Mesenchymal stem cell (in vitro differentiated cells and primary cell): ENCODE measurements at regions not wholly inside any gene's neighbourhood (a gene's known extent, or its start where the extent isn't known, plus 50 kb on each side); places are given as distances from the start of the nearest gene placed in this dataset.

Experiments
- DNase-seq: peaks from one replicate; pipeline ENCODE4 v3.0.0-alpha.2; 2013
- H2AFZ ChIP-seq: one replicate; pipeline ENCODE4 v1.6.1; 2013; ENCODE audit warnings: low read depth, mild to moderate bottlenecking, control low read depth, inconsistent platforms, low read length, moderate library complexity
- H2AK5ac ChIP-seq: 2 replicates; pipeline ENCODE4 v1.6.1; 2013; ENCODE audit warnings: low read length, moderate library complexity, mild to moderate bottlenecking, inconsistent platforms; ENCODE audit not compliant: severe bottlenecking
- H2BK120ac ChIP-seq: one replicate; pipeline ENCODE4 v1.6.1; 2013; ENCODE audit warnings: low read depth, mild to moderate bottlenecking, inconsistent platforms, low read length, moderate library complexity
- H2BK12ac ChIP-seq, 2 experiments: one replicate each; pipeline ENCODE4 v1.6.1; 2013; ENCODE audit warnings: inconsistent platforms in 2 of 2, low read length in 2 of 2, mild to moderate bottlenecking in 2 of 2, moderate library complexity in 2 of 2, control low read depth in 1 of 2
- H2BK15ac ChIP-seq: one replicate; pipeline ENCODE4 v1.6.1; 2013; ENCODE audit warnings: mild to moderate bottlenecking, low read depth, inconsistent platforms; ENCODE audit not compliant: poor library complexity, severe bottlenecking
- H2BK5ac ChIP-seq: 2 replicates; pipeline ENCODE4 v1.6.1; 2013; ENCODE audit warnings: low read depth, mild to moderate bottlenecking, low read length, control low read depth, inconsistent platforms; ENCODE audit not compliant: poor library complexity, severe bottlenecking
- H3K14ac ChIP-seq, 2 experiments: one replicate each; pipeline ENCODE4 v1.6.1; 2013; ENCODE audit warnings: inconsistent platforms in 2 of 2, low read length in 2 of 2, control low read depth in 1 of 2, mild to moderate bottlenecking in 1 of 2, moderate library complexity in 1 of 2
- H3K18ac ChIP-seq, 2 experiments: one replicate each; pipeline ENCODE4 v1.6.1; 2013; ENCODE audit warnings: inconsistent platforms in 2 of 2, low read length in 2 of 2, control low read depth in 1 of 2, low read depth in 1 of 2, mild to moderate bottlenecking in 1 of 2
- H3K23ac ChIP-seq, 2 experiments: one replicate each; pipeline ENCODE4 v1.6.1; 2013; ENCODE audit warnings: inconsistent platforms in 2 of 2, low read length in 2 of 2, mild to moderate bottlenecking in 2 of 2, moderate library complexity in 2 of 2, control low read depth in 1 of 2
- H3K27ac ChIP-seq: 2 replicates; pipeline ENCODE4 v1.5.1; 2013; ENCODE audit warnings: mild to moderate bottlenecking, moderate library complexity, low read length, control low read depth, inconsistent platforms; ENCODE audit not compliant: poor library complexity, severe bottlenecking
- H3K27me3 ChIP-seq, 2 experiments: 2 replicates each; pipeline versions ENCODE4 v1.6.1 to v1.7.0; 2013; ENCODE audit warnings: low read length in 2 of 2, mild to moderate bottlenecking in 2 of 2, moderate library complexity in 2 of 2, control low read depth in 1 of 2, inconsistent platforms in 1 of 2; ENCODE audit not compliant: control insufficient read depth in 1 of 2, insufficient read depth in 1 of 2
- H3K36me3 ChIP-seq, 2 experiments: 2 replicates each; pipeline versions ENCODE4 v1.6.1 to v1.7.0; 2013; ENCODE audit warnings: low read length in 2 of 2, control low read depth in 1 of 2, inconsistent platforms in 1 of 2, low read depth in 1 of 2, mild to moderate bottlenecking in 1 of 2; ENCODE audit not compliant: insufficient read depth in 2 of 2, control insufficient read depth in 1 of 2
- H3K4ac ChIP-seq, 2 experiments: one replicate each; pipeline ENCODE4 v1.6.1; 2013; ENCODE audit warnings: inconsistent platforms in 2 of 2, low read length in 2 of 2, mild to moderate bottlenecking in 2 of 2, moderate library complexity in 2 of 2, control low read depth in 1 of 2, low read depth in 1 of 2
- H3K4me1 ChIP-seq: 2 replicates; pipeline ENCODE4 v1.6.1; 2013; ENCODE audit warnings: low read depth, low read length, control low read depth; ENCODE audit not compliant: control insufficient read depth, insufficient read depth
- H3K4me2 ChIP-seq: 2 replicates; pipeline ENCODE4 v1.6.1; 2013; ENCODE audit warnings: low read length, mild to moderate bottlenecking, inconsistent platforms; ENCODE audit not compliant: poor library complexity, severe bottlenecking
- H3K4me3 ChIP-seq, 2 experiments: 2 replicates each; pipeline versions ENCODE4 v1.5.1 to v1.7.0; 2013; ENCODE audit warnings: low read length in 2 of 2, mild to moderate bottlenecking in 2 of 2, control low read depth in 1 of 2, low read depth in 1 of 2; ENCODE audit not compliant: insufficient read depth in 1 of 2
- H3K79me1 ChIP-seq: replicated peaks from 2 replicates; pipeline ENCODE4 v1.6.1; 2013; ENCODE audit warnings: mild to moderate bottlenecking, control low read depth, low read length, inconsistent platforms; ENCODE audit not compliant: poor library complexity, severe bottlenecking
- H3K9ac ChIP-seq: 2 replicates; pipeline ENCODE4 v1.7.0; 2013; ENCODE audit warnings: mild to moderate bottlenecking, low read length, moderate library complexity
- H3K9me3 ChIP-seq: 2 replicates; pipeline ENCODE4 v1.7.0; 2013; ENCODE audit warnings: mild to moderate bottlenecking, low read length; ENCODE audit not compliant: control insufficient read depth
- H4K8ac ChIP-seq: one replicate; pipeline ENCODE4 v1.6.1; 2013; ENCODE audit warnings: inconsistent platforms, mild to moderate bottlenecking, low read length, moderate library complexity
- H4K91ac ChIP-seq: one replicate; pipeline ENCODE4 v1.6.1; 2013; ENCODE audit warnings: mild to moderate bottlenecking, low read length, inconsistent platforms
- WGBS: methylation state at CpG from one replicate; pipeline ENCODE4 v1.1.7; 2013; ENCODE audit warnings: mixed read lengths; 5-methylcytosine and 5-hydroxymethylcytosine counted together

- H3K4me1 ChIP-seq: peaks cover 1% of the 10 kb centered on the region
- no peaks in the 10 kb centered on the region for H3K36me3 ChIP-seq
- no peak overlapping the region for H3K18ac ChIP-seq
- H3K4me3 ChIP-seq: no peak overlapping the region
- no peak overlapping the region for H3K27ac ChIP-seq
- peaks cover 14% of the 10 kb centered on the region for H3K79me1 ChIP-seq
- H3K9ac ChIP-seq: no peak overlapping the region
- H3K4ac ChIP-seq: no peak overlapping the region
- H4K91ac ChIP-seq: no peak overlapping the region
- H3K23ac ChIP-seq: no peak overlapping the region
- H3K27me3 ChIP-seq: no peaks in the 10 kb centered on the region
- no peak overlapping the region for H2BK15ac ChIP-seq
- no peak overlapping the region for H2BK120ac ChIP-seq
- H2AK5ac ChIP-seq: no peak overlapping the region
- no peak overlapping the region for H2BK5ac ChIP-seq
- 55% methylated on average over 2 of the region's 3 CpGs for WGBS
- no peak overlapping the region for H3K14ac ChIP-seq
- no peak overlapping the region for H3K4me2 ChIP-seq
- peak; percentile 59 for DNase-seq
- H2BK12ac ChIP-seq: no peak overlapping the region
- no peaks in the 10 kb centered on the region for H3K9me3 ChIP-seq
- no peak overlapping the region for H4K8ac ChIP-seq
- H2AFZ ChIP-seq: no peak overlapping the region
These were observed 160.6 kb downstream of the TANC2 start for GRCh38 chr17:63126607-63127006.

- H2BK120ac ChIP-seq: no peak overlapping the region
- peak; percentile 17 for DNase-seq
- H3K23ac ChIP-seq: no peak overlapping the region
- no CpG with 5 or more reads among the region's 1 CpG for WGBS
- no peaks in the 10 kb centered on the region for H3K27me3 ChIP-seq
- no peak overlapping the region for H2BK5ac ChIP-seq
- H2AK5ac ChIP-seq: no peak overlapping the region
- H4K91ac ChIP-seq: no peak overlapping the region
- no peak overlapping the region for H2BK15ac ChIP-seq
- no peak overlapping the region for H3K9ac ChIP-seq
- no peaks in the 10 kb centered on the region for H3K36me3 ChIP-seq
- no peak overlapping the region for H3K14ac ChIP-seq
- no peak overlapping the region for H3K4ac ChIP-seq
- H2BK12ac ChIP-seq: no peak overlapping the region
- no peaks in the 10 kb centered on the region for H3K4me1 ChIP-seq
- no peak overlapping the region for H3K27ac ChIP-seq
- H3K4me2 ChIP-seq: no peak overlapping the region
- H3K4me3 ChIP-seq: no peak overlapping the region
- no peak overlapping the region for H4K8ac ChIP-seq
- H3K79me1 ChIP-seq: peaks cover 13% of the 10 kb centered on the region
- H2AFZ ChIP-seq: no peak overlapping the region
- H3K18ac ChIP-seq: no peak overlapping the region
- H3K9me3 ChIP-seq: no peaks in the 10 kb centered on the region
These were observed 166.4 kb downstream of the TANC2 start for GRCh38 chr17:63132459-63132911.

GRCh38 chr17:63133491-63133890, 167.5 kb downstream of the TANC2 start:
- no peak overlapping the region for H3K4me3 ChIP-seq
- H3K27me3 ChIP-seq: no peaks in the 10 kb centered on the region
- no peak overlapping the region for H4K8ac ChIP-seq
- no peak overlapping the region for H2BK15ac ChIP-seq
- H2AFZ ChIP-seq: no peak overlapping the region
- H3K4ac ChIP-seq: no peak overlapping the region
- no peak overlapping the region for H3K23ac ChIP-seq
- H3K4me1 ChIP-seq: no peaks in the 10 kb centered on the region
- peaks cover 16% of the 10 kb centered on the region for H3K79me1 ChIP-seq
- no peaks in the 10 kb centered on the region for H3K36me3 ChIP-seq
- H3K14ac ChIP-seq: no peak overlapping the region
- no peak overlapping the region for H3K9ac ChIP-seq
- no peak overlapping the region for H2BK120ac ChIP-seq
- H3K9me3 ChIP-seq: no peaks in the 10 kb centered on the region
- H3K4me2 ChIP-seq: no peak overlapping the region
- H2BK5ac ChIP-seq: no peak overlapping the region
- no peak for DNase-seq
- H4K91ac ChIP-seq: no peak overlapping the region
- no peak overlapping the region for H2BK12ac ChIP-seq
- H3K18ac ChIP-seq: no peak overlapping the region
- H3K27ac ChIP-seq: no peak overlapping the region
- H2AK5ac ChIP-seq: no peak overlapping the region

GRCh38 chr17:63134867-63135266, 168.8 kb downstream of the TANC2 start:
- Histone ChIP-seq H2BK120ac (no peak overlapping the region), H2BK15ac (no peak overlapping the region), H3K4ac (no peak overlapping the region), H3K79me1 (peaks cover 17% of the 10 kb centered on the region), H2AFZ (no peak overlapping the region), H2BK12ac (no peak overlapping the region), H3K4me2 (no peak overlapping the region), H3K4me3 (no peak overlapping the region), H4K91ac (no peak overlapping the region), H3K27me3 (no peaks in the 10 kb centered on the region), H3K9me3 (no peaks in the 10 kb centered on the region), H2AK5ac (no peak overlapping the region), H3K14ac (no peak overlapping the region), H4K8ac (no peak overlapping the region), H3K23ac (no peak overlapping the region), H3K4me1 (no peaks in the 10 kb centered on the region), H3K27ac (no peak overlapping the region), H3K9ac (no peak overlapping the region), H3K36me3 (no peaks in the 10 kb centered on the region), H2BK5ac (no peak overlapping the region), H3K18ac (no peak overlapping the region)
- 94% methylated on average over 4 of the region's 5 CpGs for WGBS
- no peak for DNase-seq
